HEK293 (cell line): ENCODE measurements at regions not wholly inside any gene's neighbourhood (a gene's known extent, or its start where the extent isn't known, plus 50 kb on each side); places are given as distances from the start of the nearest gene placed in this dataset.

Experiments used
- CTCF ChIA-PET: fragments of 350-600 bp; formaldehyde crosslinking; extraction: SDS; loops from one replicate; lab custom pipeline; 2021; ENCODE audit warnings: antibody characterized with exemption; lab: Yijun Ruan, JAX
- POLR2A ChIA-PET: fragments of 300-600 bp; formaldehyde crosslinking; extraction: SDS; loops from one replicate; lab custom pipeline; 2020; ENCODE audit warnings: antibody characterized with exemption, inconsistent platforms; lab: Yijun Ruan, JAX
- H3K27ac ChIP-seq: fragments of 200-500 bp; sonication (Bioruptor generic); 2 replicates; pipeline ENCODE4 v1.5.1; 2014; ENCODE audit warnings: low read depth, low read length, control low read depth, inconsistent platforms; ENCODE audit errors: extremely low read depth
- H3K36me3 ChIP-seq, 2 experiments: fragments of 200-500 bp in 1 of 2; sonication (Bioruptor generic) in 1 of 2; 1 replicate in 1 of 2; 2 replicates in 1 of 2; pipeline ENCODE4 v1.5.1; 2014 to 2017; ENCODE audit warnings: inconsistent platforms in 2 of 2, low read length in 2 of 2; ENCODE audit not compliant: control insufficient read depth in 2 of 2, insufficient read depth in 1 of 2
- H3K4me1 ChIP-seq: fragments of 200-500 bp; sonication (Bioruptor generic); 2 replicates; pipeline ENCODE4 v1.5.1; 2014; ENCODE audit warnings: mild to moderate bottlenecking, low read length, inconsistent platforms; ENCODE audit not compliant: control insufficient read depth, insufficient read depth
- H3K4me3 ChIP-seq: 2 replicates; pipeline ENCODE4 v1.5.1; 2011; ENCODE audit warnings: low read depth, mild to moderate bottlenecking, control low read depth, low read length, moderate library complexity
- H3K9me3 ChIP-seq: fragments of 200-500 bp; sonication (Bioruptor generic); 2 replicates; pipeline ENCODE4 v1.5.1; 2014; ENCODE audit warnings: low read depth, low read length, inconsistent platforms; ENCODE audit not compliant: control insufficient read depth, insufficient read depth
- CTCF ChIP-seq: fragments of 450-650 bp; formaldehyde crosslinking; IDR thresholded peaks from 2 replicates; pipeline ENCODE4 v1.5.1; 2016; ENCODE audit warnings: missing biosample characterization, missing genetic modification characterization
- GLIS2 ChIP-seq: fragments of 450-650 bp; formaldehyde crosslinking; IDR thresholded peaks from 2 replicates; pipeline ENCODE4 v1.5.1; 2016; ENCODE audit warnings: missing biosample characterization, missing genetic modification characterization
- KLF1 ChIP-seq: fragments of 450-650 bp; formaldehyde crosslinking; IDR thresholded peaks from 2 replicates; pipeline ENCODE4 v1.5.1; 2016; ENCODE audit warnings: missing biosample characterization, missing genetic modification characterization
- OSR2 ChIP-seq: fragments of 450-650 bp; formaldehyde crosslinking; IDR thresholded peaks from 2 replicates; pipeline ENCODE4 v1.5.1; 2016; ENCODE audit warnings: missing biosample characterization, missing genetic modification characterization
- PRDM2 ChIP-seq: fragments of 450-650 bp; formaldehyde crosslinking; IDR thresholded peaks from 2 replicates; pipeline ENCODE4 v1.5.1; 2016; ENCODE audit warnings: missing biosample characterization, missing genetic modification characterization, borderline replicate concordance
- PRDM4 ChIP-seq: fragments of 450-650 bp; formaldehyde crosslinking; IDR thresholded peaks from 2 replicates; pipeline ENCODE4 v1.5.1; 2017; ENCODE audit warnings: missing biosample characterization, missing genetic modification characterization
- TRIM28 ChIP-seq: IDR thresholded peaks from 2 replicates; pipeline ENCODE4 v1.6.1; 2011; ENCODE audit warnings: low read length, control low read depth, borderline replicate concordance
- ZFP41 ChIP-seq: fragments of 450-650 bp; formaldehyde crosslinking; IDR thresholded peaks from 2 replicates; pipeline ENCODE4 v1.5.1; 2016; ENCODE audit warnings: missing biosample characterization, missing genetic modification characterization, borderline replicate concordance
- ZNF132 ChIP-seq: fragments of 450-650 bp; formaldehyde crosslinking; IDR thresholded peaks from 2 replicates; pipeline ENCODE4 v1.5.1; 2017; ENCODE audit warnings: missing biosample characterization, missing genetic modification characterization, borderline replicate concordance
- ZNF133 ChIP-seq: fragments of 450-650 bp; formaldehyde crosslinking; IDR thresholded peaks from 2 replicates; pipeline ENCODE4 v1.5.1; 2016; ENCODE audit warnings: missing biosample characterization, missing genetic modification characterization
- ZNF146 ChIP-seq: fragments of 450-650 bp; formaldehyde crosslinking; IDR thresholded peaks from 2 replicates; pipeline ENCODE4 v1.5.1; 2016; ENCODE audit warnings: missing biosample characterization, missing genetic modification characterization
- ZNF155 ChIP-seq: fragments of 450-650 bp; formaldehyde crosslinking; IDR thresholded peaks from 2 replicates; pipeline ENCODE4 v1.5.1; 2016; ENCODE audit warnings: missing biosample characterization, missing genetic modification characterization
- ZNF404 ChIP-seq: fragments of 450-650 bp; formaldehyde crosslinking; IDR thresholded peaks from 2 replicates; pipeline ENCODE4 v1.5.1; 2017; ENCODE audit warnings: missing biosample characterization, missing genetic modification characterization
- ZNF518A ChIP-seq: fragments of 450-650 bp; formaldehyde crosslinking; conservative IDR thresholded peaks from 2 replicates; pipeline ENCODE4 v1.5.1; 2016; ENCODE audit warnings: low read depth, missing biosample characterization, missing genetic modification characterization
- ZNF555 ChIP-seq: fragments of 450-650 bp; formaldehyde crosslinking; conservative IDR thresholded peaks from 2 replicates; pipeline ENCODE4 v1.5.1; 2017; ENCODE audit warnings: missing biosample characterization, mild to moderate bottlenecking, missing genetic modification characterization, inconsistent platforms
- ZNF654 ChIP-seq: fragments of 450-650 bp; formaldehyde crosslinking; IDR thresholded peaks from 2 replicates; pipeline ENCODE4 v1.5.1; 2016; ENCODE audit warnings: low read depth, missing biosample characterization, missing genetic modification characterization
- ZNF660 ChIP-seq: fragments of 450-650 bp; IDR thresholded peaks from 2 replicates; pipeline ENCODE4 v1.5.1; 2018; ENCODE audit warnings: missing biosample characterization, mild to moderate bottlenecking, missing genetic modification characterization
- ZNF76 ChIP-seq: fragments of 450-650 bp; formaldehyde crosslinking; IDR thresholded peaks from 2 replicates; pipeline ENCODE4; 2016; ENCODE audit warnings: low read depth, missing biosample characterization, missing genetic modification characterization, borderline replicate concordance

GRCh38 chr16:63349961-63350360 lies 1313.7 kb upstream of the CDH8 start:
- no peaks in the 10 kb centered on the region for H3K4me1 ChIP-seq
- ChIA-PET CTCF (no interaction called here), POLR2A (no interaction called here)
- TF ChIP-seq ZNF654 (tag by site-specific recombination) (no peak), ZNF660 (tag by site-specific recombination) (no peak), CTCF (no peak), ZNF404 (no peak), TRIM28 (no peak), PRDM2 (no peak), ZNF133 (tag by site-specific recombination) (no peak), ZNF76 (tag by site-specific recombination) (no peak), ZNF155 (tag by site-specific recombination) (no peak), ZNF555 (tag by site-specific recombination) (no peak), ZFP41 (tag by site-specific recombination) (no peak), ZNF518A (tag by site-specific recombination) (no peak), GLIS2 (tag by site-specific recombination) (no peak), OSR2 (tag by site-specific recombination) (no peak), PRDM4 (tag by site-specific recombination) (no peak), KLF1 (tag by site-specific recombination) (no peak), ZNF146 (tag by site-specific recombination) (no peak), ZNF132 (tag by site-specific recombination) (no peak)
- H3K27ac ChIP-seq = no peak overlapping the region
- H3K9me3 ChIP-seq = no peaks in the 10 kb centered on the region
- H3K36me3 ChIP-seq = no peaks in the 10 kb centered on the region
- H3K4me3 ChIP-seq = no peak overlapping the region
